ENCODE measurements at regions not wholly inside any gene's neighbourhood (a gene's known extent, or its start where the extent isn't known, plus 50 kb on each side); places are given as distances from the start of the nearest gene placed in this dataset.

DNA sequence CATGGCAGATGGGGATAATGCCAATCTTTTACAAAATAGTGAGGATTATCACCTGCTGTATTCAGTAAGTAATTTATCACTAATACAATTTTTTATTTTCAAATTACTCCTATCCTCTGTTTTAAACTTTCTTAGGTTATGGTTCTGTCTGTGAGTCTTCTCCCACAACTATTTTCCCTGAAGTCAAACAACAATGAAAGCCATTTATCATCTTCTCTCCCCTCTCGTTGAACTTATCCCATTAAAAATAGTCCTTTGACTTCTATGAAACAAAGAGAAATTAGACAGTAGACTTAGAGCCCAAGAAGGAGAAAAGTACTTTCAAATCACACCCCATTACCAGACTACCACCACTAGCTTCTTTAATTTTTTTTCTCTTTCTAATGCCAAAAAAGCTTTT, 147.7 kb downstream of the SIM1 start:
- TF ChIP-seq POLR2AphosphoS5 (IDR thresholded peaks at IDR 0.05) = no peak
- no peak for TF ChIP-seq POLR2A (IDR thresholded peaks at IDR 0.05)
- TF ChIP-seq, protein P1, sequence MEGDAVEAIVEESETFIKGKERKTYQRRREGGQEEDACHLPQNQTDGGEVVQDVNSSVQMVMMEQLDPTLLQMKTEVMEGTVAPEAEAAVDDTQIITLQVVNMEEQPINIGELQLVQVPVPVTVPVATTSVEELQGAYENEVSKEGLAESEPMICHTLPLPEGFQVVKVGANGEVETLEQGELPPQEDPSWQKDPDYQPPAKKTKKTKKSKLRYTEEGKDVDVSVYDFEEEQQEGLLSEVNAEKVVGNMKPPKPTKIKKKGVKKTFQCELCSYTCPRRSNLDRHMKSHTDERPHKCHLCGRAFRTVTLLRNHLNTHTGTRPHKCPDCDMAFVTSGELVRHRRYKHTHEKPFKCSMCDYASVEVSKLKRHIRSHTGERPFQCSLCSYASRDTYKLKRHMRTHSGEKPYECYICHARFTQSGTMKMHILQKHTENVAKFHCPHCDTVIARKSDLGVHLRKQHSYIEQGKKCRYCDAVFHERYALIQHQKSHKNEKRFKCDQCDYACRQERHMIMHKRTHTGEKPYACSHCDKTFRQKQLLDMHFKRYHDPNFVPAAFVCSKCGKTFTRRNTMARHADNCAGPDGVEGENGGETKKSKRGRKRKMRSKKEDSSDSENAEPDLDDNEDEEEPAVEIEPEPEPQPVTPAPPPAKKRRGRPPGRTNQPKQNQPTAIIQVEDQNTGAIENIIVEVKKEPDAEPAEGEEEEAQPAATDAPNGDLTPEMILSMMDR (IDR thresholded peaks at IDR 0.05) = no peak

Measured in prostate gland (tissue), 2 donors.